NB4 (cell line): ENCODE measurements at regions not wholly inside any gene's neighbourhood (a gene's known extent, or its start where the extent isn't known, plus 50 kb on each side); places are given as distances from the start of the nearest gene placed in this dataset.
A peak's percentile ranks its signal among the peaks of the same experiment; 100 is the strongest.

Source experiments
- DNase-seq: peaks from one replicate; pipeline ENCODE4 v3.0.0; 2010; ENCODE audit warnings: low read depth
- H3K4me3 ChIP-seq: one replicate; pipeline ENCODE4 v1.5.1; 2011; ENCODE audit warnings: mild to moderate bottlenecking, low read depth, low read length, moderate library complexity
- MYC ChIP-seq: IDR thresholded peaks from 2 replicates; pipeline ENCODE4 v1.6.1; 2011; ENCODE audit warnings: low read depth, low read length
- POLR2A ChIP-seq: IDR thresholded peaks from 2 replicates; pipeline ENCODE4 v1.6.1; 2011; ENCODE audit warnings: mild to moderate bottlenecking; ENCODE audit not compliant: insufficient read length; ENCODE audit errors: extremely low read depth
- TF ChIP-seq, protein P1 (sequence below): IDR thresholded peaks from one replicate; pipeline ENCODE4 v1.5.1; 2012; ENCODE audit warnings: low read depth, low read length
- TF ChIP-seq, protein P2 (sequence below): IDR thresholded peaks from 2 replicates; pipeline ENCODE4 v1.6.1; 2011; ENCODE audit warnings: low read depth, low read length

DNA sequence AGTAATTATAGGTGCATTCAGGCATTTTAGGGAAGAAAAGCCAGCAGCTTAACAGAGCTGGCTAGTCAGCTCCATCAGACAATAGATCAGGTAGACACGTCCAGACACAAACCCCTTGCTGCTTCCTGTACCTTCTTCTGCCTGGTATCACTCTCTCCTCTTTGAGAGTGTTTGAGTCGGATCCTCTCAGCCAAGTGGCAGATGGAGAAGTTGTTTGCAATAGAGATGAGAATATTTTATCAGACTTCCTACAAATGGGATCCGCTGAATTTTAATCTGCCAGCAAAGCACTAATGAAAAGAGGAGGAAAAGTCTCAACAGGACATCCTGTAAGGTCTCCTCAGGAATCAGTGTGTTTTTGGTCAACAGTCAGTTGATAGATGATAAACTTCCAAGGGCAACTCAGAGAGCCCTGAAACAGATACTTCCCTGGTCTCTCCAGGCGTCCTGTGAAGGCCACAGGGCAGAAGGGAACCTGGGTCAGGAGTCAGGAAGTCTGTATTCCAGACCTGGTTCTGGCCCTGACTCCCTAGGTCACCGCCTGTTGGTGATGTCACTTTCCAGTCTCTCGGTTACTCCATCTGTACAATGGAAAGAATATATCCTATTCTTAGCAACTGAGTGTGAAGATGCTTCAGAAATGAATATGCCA, 62.1 kb upstream of the PROX1 start:
- H3K4me3 ChIP-seq: no peak overlapping the region
- DNase-seq: no peak
- TF ChIP-seq MYC (no peak), POLR2A (no peak)
- TF ChIP-seq, protein P1, sequence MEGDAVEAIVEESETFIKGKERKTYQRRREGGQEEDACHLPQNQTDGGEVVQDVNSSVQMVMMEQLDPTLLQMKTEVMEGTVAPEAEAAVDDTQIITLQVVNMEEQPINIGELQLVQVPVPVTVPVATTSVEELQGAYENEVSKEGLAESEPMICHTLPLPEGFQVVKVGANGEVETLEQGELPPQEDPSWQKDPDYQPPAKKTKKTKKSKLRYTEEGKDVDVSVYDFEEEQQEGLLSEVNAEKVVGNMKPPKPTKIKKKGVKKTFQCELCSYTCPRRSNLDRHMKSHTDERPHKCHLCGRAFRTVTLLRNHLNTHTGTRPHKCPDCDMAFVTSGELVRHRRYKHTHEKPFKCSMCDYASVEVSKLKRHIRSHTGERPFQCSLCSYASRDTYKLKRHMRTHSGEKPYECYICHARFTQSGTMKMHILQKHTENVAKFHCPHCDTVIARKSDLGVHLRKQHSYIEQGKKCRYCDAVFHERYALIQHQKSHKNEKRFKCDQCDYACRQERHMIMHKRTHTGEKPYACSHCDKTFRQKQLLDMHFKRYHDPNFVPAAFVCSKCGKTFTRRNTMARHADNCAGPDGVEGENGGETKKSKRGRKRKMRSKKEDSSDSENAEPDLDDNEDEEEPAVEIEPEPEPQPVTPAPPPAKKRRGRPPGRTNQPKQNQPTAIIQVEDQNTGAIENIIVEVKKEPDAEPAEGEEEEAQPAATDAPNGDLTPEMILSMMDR: no peak
- TF ChIP-seq, protein P2, sequence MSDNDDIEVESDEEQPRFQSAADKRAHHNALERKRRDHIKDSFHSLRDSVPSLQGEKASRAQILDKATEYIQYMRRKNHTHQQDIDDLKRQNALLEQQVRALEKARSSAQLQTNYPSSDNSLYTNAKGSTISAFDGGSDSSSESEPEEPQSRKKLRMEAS: no peak

DNA sequence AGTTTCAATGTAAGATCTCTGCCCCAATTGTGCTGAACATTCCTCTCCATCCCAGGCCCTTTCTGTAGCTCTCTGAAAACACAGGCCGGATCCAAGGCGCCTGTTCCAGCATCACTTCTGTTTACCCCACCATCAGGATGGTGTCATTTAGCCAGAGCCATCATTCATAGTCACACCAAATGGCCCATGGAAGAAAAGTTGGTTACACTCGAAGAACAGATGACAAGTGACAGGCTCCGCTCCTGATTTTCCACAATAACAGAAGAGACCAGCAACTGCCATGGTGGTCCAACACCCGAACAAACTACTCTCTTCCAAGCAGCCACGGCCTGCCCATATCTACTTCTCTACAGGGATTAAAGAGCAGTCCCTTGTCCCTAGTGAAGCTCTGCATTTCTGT, 59.9 kb upstream of the PROX1 start:
- TF ChIP-seq, protein P2: no peak
- TF ChIP-seq MYC: no peak
- TF ChIP-seq, protein P1: no peak
- no peak for TF ChIP-seq POLR2A
- no peak for DNase-seq
- no peak overlapping the region for H3K4me3 ChIP-seq

DNA sequence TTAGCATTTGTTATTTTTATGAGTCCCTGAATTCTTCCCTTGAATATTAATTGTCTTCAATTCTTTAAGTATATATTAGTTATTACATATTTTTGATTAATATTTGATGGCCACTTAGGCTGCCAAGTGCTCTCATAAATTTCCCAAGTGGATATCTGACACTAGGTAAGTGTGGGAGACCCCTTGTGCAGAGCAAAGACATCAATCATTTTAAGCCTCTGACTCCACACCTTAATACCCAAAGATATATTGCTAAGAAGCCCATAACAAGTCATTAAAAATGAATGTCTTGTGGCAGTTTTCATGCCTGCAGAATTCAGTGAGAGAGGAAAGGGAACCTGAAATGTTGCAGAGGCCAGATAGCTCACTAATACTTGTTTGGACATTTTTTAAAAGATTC, 58.4 kb upstream of the PROX1 start:
- no peak overlapping the region for H3K4me3 ChIP-seq
- TF ChIP-seq POLR2A: no peak
- DNase-seq: no peak

DNA sequence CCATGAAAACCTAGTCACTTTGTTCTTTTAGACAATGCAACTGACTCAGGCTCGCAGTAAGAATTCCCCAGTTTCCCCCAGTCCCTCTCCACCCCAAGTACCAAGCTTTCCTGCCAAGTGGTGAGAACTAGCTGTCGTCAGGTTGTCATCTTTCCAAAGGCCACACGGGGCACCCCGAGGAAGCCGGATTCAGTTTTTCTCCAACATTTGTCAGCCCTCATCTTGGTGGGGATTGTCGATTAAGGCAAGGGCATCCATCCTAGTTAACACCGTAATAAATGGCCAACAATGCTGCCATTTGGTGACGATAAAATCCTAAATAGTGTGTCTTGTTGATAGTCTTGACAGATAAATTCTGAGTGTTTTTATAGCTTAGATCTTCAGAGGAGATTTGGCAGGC, 55.9 kb upstream of the PROX1 start:
- no peak for DNase-seq
- TF ChIP-seq, protein P1: peak; percentile 4
- no peak for TF ChIP-seq MYC
- TF ChIP-seq, protein P2: no peak
- no peak for TF ChIP-seq POLR2A
- H3K4me3 ChIP-seq: no peak overlapping the region

DNA sequence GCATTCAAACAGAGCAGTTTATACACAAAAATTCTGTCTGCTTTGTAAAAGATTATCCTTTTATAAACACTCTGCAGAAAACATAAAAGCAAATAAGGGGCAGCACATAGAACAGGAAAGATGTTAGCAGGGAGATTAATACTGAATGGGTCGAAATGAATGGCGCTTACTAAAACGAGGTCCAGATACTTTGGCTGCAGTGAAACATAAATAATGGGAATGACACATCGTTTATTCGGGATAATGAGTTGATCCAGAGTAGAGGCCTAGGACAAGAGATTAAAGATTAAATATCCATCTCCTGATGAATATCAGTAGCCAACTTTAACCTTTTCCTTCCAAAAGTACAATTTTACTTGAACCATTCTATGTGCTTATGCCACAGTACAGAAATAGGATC, 54.4 kb upstream of the PROX1 start:
- DNase-seq: no peak
- H3K4me3 ChIP-seq: no peak overlapping the region
- no peak for TF ChIP-seq POLR2A
- no peak for TF ChIP-seq MYC
- TF ChIP-seq, protein P2: no peak
- TF ChIP-seq, protein P1: no peak

DNA sequence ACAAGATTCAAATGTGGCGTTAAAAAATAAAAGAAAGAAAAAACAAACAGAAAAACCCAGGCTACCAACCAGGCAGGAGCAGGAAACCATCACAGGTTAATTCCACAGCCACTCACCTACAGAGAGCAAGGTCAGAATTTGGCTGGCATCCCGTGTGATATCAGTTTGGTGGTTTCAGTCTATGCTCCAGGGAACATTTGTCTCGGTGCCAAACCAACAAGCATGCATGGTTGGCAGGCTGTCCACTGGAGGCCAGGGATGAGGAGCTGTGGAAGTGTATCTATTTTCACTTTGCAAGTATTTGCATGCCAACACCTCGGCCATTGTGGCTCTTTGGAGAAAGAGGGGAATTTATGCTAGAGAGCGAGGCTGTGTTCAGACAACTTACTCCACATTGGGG, 53.1 kb upstream of the PROX1 start:
- DNase-seq: no peak
- TF ChIP-seq POLR2A: no peak
- TF ChIP-seq, protein P1: no peak
- TF ChIP-seq, protein P2: no peak
- H3K4me3 ChIP-seq: no peak overlapping the region
